Endothelial cell (in vitro differentiated cells): ENCODE measurements at regions not wholly inside any gene's neighbourhood (a gene's known extent, or its start where the extent isn't known, plus 50 kb on each side); places are given as distances from the start of the nearest gene placed in this dataset.

Experiments
- DNase-seq: peaks from one replicate; pipeline ENCODE4 v3.0.0; 2021; ENCODE audit warnings: low spot score
- H3K27ac Mint-ChIP-seq: one replicate; pipeline ENCODE4 v1.8.0; 2021; ENCODE audit warnings: mixed read lengths, inconsistent platforms; ENCODE audit not compliant: unreplicated experiment
- H3K27me3 Mint-ChIP-seq: one replicate; pipeline ENCODE4 v1.8.0; 2021; ENCODE audit warnings: mild to moderate bottlenecking, moderate library complexity, mixed read lengths, inconsistent platforms; ENCODE audit not compliant: unreplicated experiment
- H3K36me3 Mint-ChIP-seq: one replicate; pipeline ENCODE4 v1.8.0; 2021; ENCODE audit warnings: mild to moderate bottlenecking, low read depth, mixed read lengths, inconsistent platforms; ENCODE audit not compliant: unreplicated experiment
- H3K4me1 Mint-ChIP-seq: one replicate; pipeline ENCODE4 v1.8.0; 2021; ENCODE audit warnings: mild to moderate bottlenecking, mixed read lengths, inconsistent platforms; ENCODE audit not compliant: unreplicated experiment
- H3K4me3 Mint-ChIP-seq: one replicate; pipeline ENCODE4 v1.8.0; 2021; ENCODE audit warnings: mild to moderate bottlenecking, mixed read lengths, inconsistent platforms; ENCODE audit not compliant: unreplicated experiment
- H3K9me3 Mint-ChIP-seq: one replicate; pipeline ENCODE4 v1.8.0; 2021; ENCODE audit warnings: mixed read lengths, inconsistent platforms; ENCODE audit not compliant: unreplicated experiment
- CTCF ChIP-seq: fragments of 200-600 bp; sonication (generic); IDR thresholded peaks from one replicate; pipeline ENCODE4 v1.5.0; 2021; ENCODE audit warnings: antibody characterized with exemption; ENCODE audit not compliant: unreplicated experiment

GRCh38 chr2:193409951-193410350 lies 1215.2 kb upstream of the TMEFF2 start:
- no peak overlapping the region for H3K27ac Mint-ChIP-seq
- no peaks in the 10 kb centered on the region for H3K9me3 Mint-ChIP-seq
- no peaks in the 10 kb centered on the region for H3K4me1 Mint-ChIP-seq
- no peak for DNase-seq
- no peaks in the 10 kb centered on the region for H3K27me3 Mint-ChIP-seq
- no peak overlapping the region for H3K4me3 Mint-ChIP-seq
- H3K36me3 Mint-ChIP-seq = no peaks in the 10 kb centered on the region
- no peak for TF ChIP-seq CTCF

- no peaks in the 10 kb centered on the region for H3K27me3 Mint-ChIP-seq
These were observed 1187.8 kb upstream of the TMEFF2 start for GRCh38 chr2:193382583-193382982.

GRCh38 chr2:193377789-193378188 lies 1183.1 kb upstream of the TMEFF2 start:
- no peak overlapping the region for H3K4me3 Mint-ChIP-seq
- H3K36me3 Mint-ChIP-seq = no peaks in the 10 kb centered on the region
- no peak for TF ChIP-seq CTCF
- no peaks in the 10 kb centered on the region for H3K4me1 Mint-ChIP-seq
- no peak overlapping the region for H3K27ac Mint-ChIP-seq
- H3K27me3 Mint-ChIP-seq = peaks cover 1% of the 10 kb centered on the region
- no peak for DNase-seq
- H3K9me3 Mint-ChIP-seq = no peaks in the 10 kb centered on the region

More at GRCh38 chr2:193382583-193382982, 1187.8 kb upstream of the TMEFF2 start:
- Mint-ChIP-seq H3K27ac (no peak overlapping the region), H3K36me3 (no peaks in the 10 kb centered on the region), H3K4me1 (no peaks in the 10 kb centered on the region), H3K4me3 (no peak overlapping the region), H3K9me3 (no peaks in the 10 kb centered on the region)
- DNase-seq = no peak
- no peak for TF ChIP-seq CTCF

- TF ChIP-seq CTCF = no peak
- Mint-ChIP-seq H3K27ac (no peak overlapping the region), H3K4me3 (no peak overlapping the region), H3K36me3 (no peaks in the 10 kb centered on the region), H3K4me1 (no peaks in the 10 kb centered on the region), H3K27me3 (peaks cover 1% of the 10 kb centered on the region), H3K9me3 (no peaks in the 10 kb centered on the region)
- DNase-seq = no peak
These were observed 1178.4 kb upstream of the TMEFF2 start for GRCh38 chr2:193373120-193373519.

GRCh38 chr2:193371200-193371599 lies 1176.5 kb upstream of the TMEFF2 start:
- Mint-ChIP-seq H3K9me3 (no peaks in the 10 kb centered on the region), H3K36me3 (no peaks in the 10 kb centered on the region), H3K27ac (no peak overlapping the region), H3K27me3 (no peaks in the 10 kb centered on the region), H3K4me3 (no peak overlapping the region), H3K4me1 (no peaks in the 10 kb centered on the region)
- DNase-seq = no peak
- no peak for TF ChIP-seq CTCF
